Colon (tissue), 2 donors: ENCODE measurements at regions not wholly inside any gene's neighbourhood (a gene's known extent, or its start where the extent isn't known, plus 50 kb on each side); places are given as distances from the start of the nearest gene placed in this dataset.

Source experiments
- FAIRE-seq: peaks from 2 replicates; lab custom pipeline; 2012; peaks lifted over from hg19 to GRCh38; lab: Jason Lieb, UNC
- donor health status: control.
- donor health status: control.

- no peak for FAIRE-seq
Measured at GRCh38 chr3:25002052-25002451, 426.0 kb upstream of the RARB start.

GRCh38 chr3:25007974-25008658, 419.9 kb upstream of the RARB start:
- no peak for FAIRE-seq

- FAIRE-seq: no peak
Measured at GRCh38 chr3:25009665-25010064, 418.4 kb upstream of the RARB start.

- FAIRE-seq: no peak
Measured at GRCh38 chr3:25015599-25015998, 412.5 kb upstream of the RARB start.

GRCh38 chr3:25018909-25019308, 409.2 kb upstream of the RARB start:
- no peak for FAIRE-seq

GRCh38 chr3:25019506-25019905, 408.6 kb upstream of the RARB start:
- no peak for FAIRE-seq

GRCh38 chr3:25021816-25022215, 406.2 kb upstream of the RARB start:
- no peak for FAIRE-seq

- FAIRE-seq: no peak
Measured at GRCh38 chr3:25023876-25024275, 404.2 kb upstream of the RARB start.

GRCh38 chr3:25025236-25025635, 402.8 kb upstream of the RARB start:
- no peak for FAIRE-seq

- FAIRE-seq: no peak
Measured at GRCh38 chr3:25027650-25028049, 400.4 kb upstream of the RARB start.

GRCh38 chr3:25029820-25030219, 398.2 kb upstream of the RARB start:
- FAIRE-seq: no peak

- FAIRE-seq: no peak
Measured at GRCh38 chr3:25032344-25032743, 395.7 kb upstream of the RARB start.

- no peak for FAIRE-seq
Measured at GRCh38 chr3:25033407-25034029, 394.5 kb upstream of the RARB start.

- no peak for FAIRE-seq
Measured at GRCh38 chr3:25035526-25035925, 392.5 kb upstream of the RARB start.

- no peak for FAIRE-seq
Measured at GRCh38 chr3:25036633-25037032, 391.4 kb upstream of the RARB start.

- no peak for FAIRE-seq
Measured at GRCh38 chr3:25037049-25037547, 391.0 kb upstream of the RARB start.

GRCh38 chr3:25038271-25038670, 389.8 kb upstream of the RARB start:
- no peak for FAIRE-seq

GRCh38 chr3:25038922-25039321, 389.1 kb upstream of the RARB start:
- no peak for FAIRE-seq

GRCh38 chr3:25040748-25041147, 387.3 kb upstream of the RARB start:
- no peak for FAIRE-seq

- FAIRE-seq: no peak
Measured at GRCh38 chr3:25041871-25042584, 386.0 kb upstream of the RARB start.

GRCh38 chr3:25043177-25043576, 384.9 kb upstream of the RARB start:
- no peak for FAIRE-seq

GRCh38 chr3:25043749-25044148, 384.3 kb upstream of the RARB start:
- no peak for FAIRE-seq
